HepG2 (cell line): ENCODE measurements at regions not wholly inside any gene's neighbourhood (a gene's known extent, or its start where the extent isn't known, plus 50 kb on each side); places are given as distances from the start of the nearest gene placed in this dataset.

Experiments
- ATAC-seq: fragments of 200-7000 bp; cut with Tn5 transposase; 3 replicates; pipeline ENCODE4 v1.9.1; 2020; ENCODE audit warnings: mild to moderate bottlenecking, moderate library complexity
- BruUV-seq: library from RNA; stranded (reverse); fragments of 400-500 nt; replicated peaks from 2 replicates; lab custom pipeline; 2021; lab: Mats Ljungman, UMichigan
- CTCF ChIA-PET: fragments of 300-600 bp; formaldehyde crosslinking; extraction: SDS; loops from one replicate; lab custom pipeline; 2021; ENCODE audit warnings: low total read pairs, inconsistent platforms, low intra/inter-chr PET ratio; lab: Yijun Ruan, JAX
- POLR2A ChIA-PET: fragments of 350-600 bp; sonication (Branson Sonifier 250); formaldehyde crosslinking; loops from one replicate; lab custom pipeline; 2020; ENCODE audit warnings: antibody characterized with exemption, inconsistent platforms; lab: Yijun Ruan, JAX
- DNase-seq: peaks from one replicate; pipeline ENCODE4 v3.0.0-alpha.2; 2015; ENCODE audit warnings: low spot score
- FAIRE-seq: peaks from 3 replicates; lab custom pipeline; 2011; peaks lifted over from hg19 to GRCh38; lab: Jason Lieb, UNC
- H2AFZ ChIP-seq: one replicate; pipeline ENCODE4 v1.6.1; 2011; ENCODE audit warnings: low read length, inconsistent platforms
- H3K27ac ChIP-seq: fragments of 300-600 bp; 3 replicates; pipeline ENCODE4 v1.8.0; 2011; ENCODE audit warnings: mixed run types, mild to moderate bottlenecking, mixed read lengths, low read length, inconsistent platforms; ENCODE audit not compliant: insufficient read depth; ENCODE audit errors: extremely low read length
- H3K27me3 ChIP-seq, 2 experiments: fragments of 200-600 bp in 1 of 2; 2 replicates in 1 of 2; 3 replicates in 1 of 2; pipeline versions ENCODE4 v1.6.0 to v1.8.0; 2011; ENCODE audit warnings: low read length in 2 of 2, mild to moderate bottlenecking in 2 of 2, moderate library complexity in 2 of 2, inconsistent platforms in 1 of 2; ENCODE audit not compliant: insufficient read depth in 2 of 2, control insufficient read depth in 1 of 2
- H3K36me3 ChIP-seq, 2 experiments: fragments of 200-600 bp in 1 of 2; replicated peaks in 1 of 2; 2 replicates in 1 of 2; 3 replicates in 1 of 2; pipeline versions ENCODE4 v1.5.1 to v1.8.0; 2011; ENCODE audit warnings: low read length in 2 of 2, inconsistent platforms in 1 of 2; ENCODE audit not compliant: insufficient read depth in 2 of 2, control insufficient read depth in 1 of 2
- H3K4me1 ChIP-seq: 2 replicates; pipeline ENCODE4 v1.5.1; 2012; ENCODE audit warnings: low read length, inconsistent platforms; ENCODE audit not compliant: insufficient read depth
- H3K4me2 ChIP-seq: 2 replicates; pipeline ENCODE4 v1.6.0; 2011; ENCODE audit warnings: low read depth, low read length, inconsistent platforms
- H3K4me3 ChIP-seq, 3 experiments: fragments of 200-600 bp in 1 of 3; sonication (generic), shearing (Covaris generic) in 1 of 3; replicated peaks in 1 of 3; 2 replicates each; pipeline ENCODE4 v1.5.1; 2011 to 2016; ENCODE audit warnings: low read length in 3 of 3, inconsistent platforms in 2 of 3, low read depth in 2 of 3, mild to moderate bottlenecking in 2 of 3, control low read depth in 1 of 3, mixed read lengths in 1 of 3; ENCODE audit not compliant: insufficient read depth in 1 of 3
- H3K79me2 ChIP-seq: one replicate; pipeline ENCODE4 v1.6.1; 2011; ENCODE audit warnings: low read length, inconsistent platforms; ENCODE audit not compliant: insufficient read depth
- H3K9ac ChIP-seq: 2 replicates; pipeline ENCODE4 v1.6.0; 2011; ENCODE audit warnings: mild to moderate bottlenecking, low read depth, low read length, inconsistent platforms; ENCODE audit not compliant: insufficient read depth
- H3K9me3 ChIP-seq: 2 replicates; pipeline ENCODE4 v1.5.1; 2012; ENCODE audit warnings: mild to moderate bottlenecking, low read length
- H4K20me1 ChIP-seq: 2 replicates; pipeline ENCODE4 v1.6.0; 2011; ENCODE audit warnings: inconsistent platforms, mild to moderate bottlenecking, low read length, moderate library complexity; ENCODE audit not compliant: insufficient read depth
- MAFF ChIP-seq: IDR thresholded peaks from 2 replicates; pipeline ENCODE4 v1.6.1; 2011; ENCODE audit warnings: low read depth, low read length, improper control_type of control experiment
- MAFK ChIP-seq, 2 experiments: IDR thresholded peaks in 1 of 2; conservative IDR thresholded peaks in 1 of 2; 2 replicates each; pipeline ENCODE4 v1.6.1; 2011; ENCODE audit warnings: improper control_type of control experiment in 2 of 2, low read length in 2 of 2
- MYC ChIP-seq: sonication (generic); formaldehyde crosslinking; IDR thresholded peaks from 2 replicates; pipeline ENCODE4 v1.9.0; 2021; ENCODE audit warnings: missing genetic modification reagents, borderline replicate concordance
- NR3C1 ChIP-seq: sonication (generic); formaldehyde crosslinking; IDR thresholded peaks from 2 replicates; pipeline ENCODE4 v1.4.0; 2020; ENCODE audit warnings: missing genetic modification reagents
- RBM22 ChIP-seq: fragments of 200-400 bp; formaldehyde crosslinking; optimal IDR thresholded peaks from 2 replicates; pipeline ENCODE3; 2017; ENCODE audit warnings: mild to moderate bottlenecking, low read length, moderate library complexity
- RNF2 ChIP-seq: fragments of 450-650 bp; conservative IDR thresholded peaks from 2 replicates; pipeline ENCODE4 v1.6.1; 2016; ENCODE audit warnings: low read depth
- TP53 ChIP-seq: sonication (generic); formaldehyde crosslinking; conservative IDR thresholded peaks from 2 replicates; pipeline ENCODE4 v1.4.0; 2020; ENCODE audit warnings: missing genetic modification reagents
- ZNF292 ChIP-seq: sonication (generic); formaldehyde crosslinking; IDR thresholded peaks from 2 replicates; pipeline ENCODE4 v1.8.1; 2022; ENCODE audit warnings: mild to moderate bottlenecking, low read depth, missing genetic modification reagents, borderline replicate concordance
- ZNF782 ChIP-seq: sonication (generic); formaldehyde crosslinking; IDR thresholded peaks from 2 replicates; pipeline ENCODE4 v1.4.0; 2020; ENCODE audit warnings: missing genetic modification reagents, mild to moderate bottlenecking, borderline replicate concordance
- WGBS: methylation state at CpG from one replicate; pipeline ENCODE4 v1.1.6; 2017; ENCODE audit warnings: low lambda C conversion rate; 5-methylcytosine and 5-hydroxymethylcytosine counted together
- in situ Hi-C: cut with HindIII; loops from 2 replicates; pipeline ENCODE4 v1.10.0; 2017; ENCODE audit warnings: low pct_unique_long_range_greater_than_20kb; ENCODE audit not compliant: extremely low pct_ligation_motif_present
- intact Hi-C: fragments of 100-400 bp; cut with micrococcal nuclease; formaldehyde crosslinking; loops from one replicate; pipeline ENCODE4 v1.10.0; 2022; ENCODE audit not compliant: unreplicated experiment
- TF ChIP-seq, protein P1 (sequence below): sonication (generic); formaldehyde crosslinking; IDR thresholded peaks from 2 replicates; pipeline ENCODE4 v1.4.0; 2020; ENCODE audit warnings: missing genetic modification reagents
- TF ChIP-seq, protein P2 (sequence below): sonication (generic); formaldehyde crosslinking; conservative IDR thresholded peaks from 2 replicates; pipeline ENCODE4 v1.8.0; 2022; ENCODE audit warnings: low read depth, missing genetic modification reagents
- TF ChIP-seq, protein P3 (sequence below): IDR thresholded peaks from 2 replicates; pipeline ENCODE4 v1.6.1; 2016; ENCODE audit warnings: missing compliant biosample characterization, missing genetic modification reagents, borderline replicate concordance

DNA sequence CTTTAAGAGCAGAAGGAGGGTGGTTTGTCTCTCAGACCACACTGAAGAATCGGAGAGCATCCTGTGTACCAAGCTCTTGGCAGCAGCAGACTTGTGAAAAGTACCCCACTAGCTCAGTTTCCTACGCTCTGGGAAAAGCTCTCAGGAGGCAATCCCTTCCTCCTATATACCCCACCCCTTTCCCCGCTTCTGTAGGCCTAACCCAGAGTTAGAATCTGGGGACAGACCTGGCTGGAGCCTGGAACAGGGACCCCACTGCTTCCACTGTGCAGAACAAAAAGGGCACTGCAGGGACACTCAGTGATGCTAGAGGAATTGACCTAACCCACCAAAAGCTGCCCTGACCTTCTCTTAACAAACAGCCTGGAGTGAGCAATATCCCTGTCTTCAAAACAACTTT lies 70.0 kb upstream of the CCDC39 start:
- FAIRE-seq: no peak
- no peaks in the 10 kb centered on the region for H3K36me3 ChIP-seq
- no peak overlapping the region for H3K27ac ChIP-seq
- H3K4me1 ChIP-seq: no peaks in the 10 kb centered on the region
- no peak for DNase-seq
- TF ChIP-seq, protein P1, sequence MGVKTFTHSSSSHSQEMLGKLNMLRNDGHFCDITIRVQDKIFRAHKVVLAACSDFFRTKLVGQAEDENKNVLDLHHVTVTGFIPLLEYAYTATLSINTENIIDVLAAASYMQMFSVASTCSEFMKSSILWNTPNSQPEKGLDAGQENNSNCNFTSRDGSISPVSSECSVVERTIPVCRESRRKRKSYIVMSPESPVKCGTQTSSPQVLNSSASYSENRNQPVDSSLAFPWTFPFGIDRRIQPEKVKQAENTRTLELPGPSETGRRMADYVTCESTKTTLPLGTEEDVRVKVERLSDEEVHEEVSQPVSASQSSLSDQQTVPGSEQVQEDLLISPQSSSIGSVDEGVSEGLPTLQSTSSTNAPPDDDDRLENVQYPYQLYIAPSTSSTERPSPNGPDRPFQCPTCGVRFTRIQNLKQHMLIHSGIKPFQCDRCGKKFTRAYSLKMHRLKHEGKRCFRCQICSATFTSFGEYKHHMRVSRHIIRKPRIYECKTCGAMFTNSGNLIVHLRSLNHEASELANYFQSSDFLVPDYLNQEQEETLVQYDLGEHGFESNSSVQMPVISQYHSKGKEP (CRISPR knock-in tag): no peak
- TF ChIP-seq RNF2 (no peak), MYC (no peak), TP53 (CRISPR knock-in tag) (no peak), RBM22 (no peak), ZNF782 (CRISPR knock-in tag) (no peak)
- no peak overlapping the region for H2AFZ ChIP-seq
- H3K4me2 ChIP-seq: no peak overlapping the region
- H3K9ac ChIP-seq: no peak overlapping the region
- no peaks in the 10 kb centered on the region for H4K20me1 ChIP-seq
- BruUV-seq: no TSS peak
- CTCF ChIA-PET: no interaction called here
- intact Hi-C loops (no loop called here), in situ Hi-C loops (no loop called here)
- no peak overlapping the region for H3K4me3 ChIP-seq
- no peaks in the 10 kb centered on the region for H3K9me3 ChIP-seq
- 5% methylated on average over 3 of the region's 3 CpGs for WGBS
- peaks cover 0 to 3% of the 10 kb centered on the region in 2 experiments; a peak in 2 of 5 replicates for H3K27me3 ChIP-seq
- POLR2A ChIA-PET: no interaction called here
- ATAC-seq: no peak
- H3K79me2 ChIP-seq: no peaks in the 10 kb centered on the region

DNA sequence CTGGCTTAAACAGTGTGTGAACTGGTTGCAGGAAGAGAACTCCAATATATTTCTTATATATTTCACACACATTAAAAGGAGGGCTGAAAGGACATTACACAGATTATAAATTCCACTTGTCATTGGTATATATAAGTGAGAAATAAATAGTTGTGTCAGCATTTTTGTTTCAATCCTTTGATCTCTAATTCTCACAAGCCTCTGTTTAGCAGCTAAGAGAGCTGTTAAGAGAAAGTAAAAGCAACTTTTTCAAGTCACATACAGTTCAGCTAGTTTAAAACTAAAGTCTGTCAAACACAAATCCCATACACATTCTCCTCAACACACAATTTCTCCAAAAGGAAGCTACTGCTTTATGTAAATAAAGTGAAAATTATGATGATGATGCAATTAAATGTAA lies 70.5 kb upstream of the CCDC39 start:
- Histone ChIP-seq H3K27me3 (no peaks in the 10 kb centered on the region; a peak in 1 of 5 replicates), H3K4me3 (no peak overlapping the region), H2AFZ (no peak overlapping the region), H3K79me2 (no peaks in the 10 kb centered on the region), H3K9me3 (no peaks in the 10 kb centered on the region), H3K4me1 (no peaks in the 10 kb centered on the region), H3K27ac (no peak overlapping the region), H3K9ac (no peak overlapping the region), H3K4me2 (no peak overlapping the region), H4K20me1 (no peaks in the 10 kb centered on the region), H3K36me3 (no peaks in the 10 kb centered on the region)
- DNase-seq (no peak), ATAC-seq (no peak), FAIRE-seq (no peak)
- ChIA-PET POLR2A (no interaction called here), CTCF (no interaction called here)
- no TSS peak for BruUV-seq
- in situ Hi-C loops: no loop called here
- intact Hi-C loops: no loop called here
- TF ChIP-seq ZNF292 (CRISPR knock-in tag) (no peak), MAFK (conservative IDR thresholded peaks at IDR 0.05 in 1 of 2, IDR thresholded peaks at IDR 0.05 in 1 of 2; ENCODE audit: low read length in 2 of 2) (peak; percentile 75 to 95), MAFF (peak; percentile 92), NR3C1 (no peak)
- TF ChIP-seq, protein P2, sequence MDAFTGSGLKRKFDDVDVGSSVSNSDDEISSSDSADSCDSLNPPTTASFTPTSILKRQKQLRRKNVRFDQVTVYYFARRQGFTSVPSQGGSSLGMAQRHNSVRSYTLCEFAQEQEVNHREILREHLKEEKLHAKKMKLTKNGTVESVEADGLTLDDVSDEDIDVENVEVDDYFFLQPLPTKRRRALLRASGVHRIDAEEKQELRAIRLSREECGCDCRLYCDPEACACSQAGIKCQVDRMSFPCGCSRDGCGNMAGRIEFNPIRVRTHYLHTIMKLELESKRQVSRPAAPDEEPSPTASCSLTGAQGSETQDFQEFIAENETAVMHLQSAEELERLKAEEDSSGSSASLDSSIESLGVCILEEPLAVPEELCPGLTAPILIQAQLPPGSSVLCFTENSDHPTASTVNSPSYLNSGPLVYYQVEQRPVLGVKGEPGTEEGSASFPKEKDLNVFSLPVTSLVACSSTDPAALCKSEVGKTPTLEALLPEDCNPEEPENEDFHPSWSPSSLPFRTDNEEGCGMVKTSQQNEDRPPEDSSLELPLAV (CRISPR knock-in tag): no peak
- TF ChIP-seq, protein P3, sequence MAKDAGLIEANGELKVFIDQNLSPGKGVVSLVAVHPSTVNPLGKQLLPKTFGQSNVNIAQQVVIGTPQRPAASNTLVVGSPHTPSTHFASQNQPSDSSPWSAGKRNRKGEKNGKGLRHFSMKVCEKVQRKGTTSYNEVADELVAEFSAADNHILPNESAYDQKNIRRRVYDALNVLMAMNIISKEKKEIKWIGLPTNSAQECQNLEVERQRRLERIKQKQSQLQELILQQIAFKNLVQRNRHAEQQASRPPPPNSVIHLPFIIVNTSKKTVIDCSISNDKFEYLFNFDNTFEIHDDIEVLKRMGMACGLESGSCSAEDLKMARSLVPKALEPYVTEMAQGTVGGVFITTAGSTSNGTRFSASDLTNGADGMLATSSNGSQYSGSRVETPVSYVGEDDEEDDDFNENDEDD (CRISPR knock-in tag): no peak
